Osteoblast (primary cell): ENCODE measurements at regions not wholly inside any gene's neighbourhood (a gene's known extent, or its start where the extent isn't known, plus 50 kb on each side); places are given as distances from the start of the nearest gene placed in this dataset.

Experiments used
- DNase-seq: peaks from one replicate; pipeline ENCODE4 v3.0.0; 2011; ENCODE audit warnings: low spot score, mixed read lengths; ENCODE audit not compliant: insufficient read length; ENCODE audit errors: missing footprints
- H2AFZ ChIP-seq: 2 replicates; pipeline ENCODE4 v1.6.0; 2011; ENCODE audit warnings: mild to moderate bottlenecking, low read length
- H3K27ac ChIP-seq: 2 replicates; pipeline ENCODE4 v1.5.1; 2011; ENCODE audit warnings: mild to moderate bottlenecking, low read depth, low read length, moderate library complexity
- H3K27me3 ChIP-seq: 2 replicates; pipeline ENCODE4 v1.6.0; 2012; ENCODE audit warnings: mild to moderate bottlenecking, control low read depth, inconsistent platforms, low read length, moderate library complexity; ENCODE audit not compliant: insufficient read depth
- H3K36me3 ChIP-seq: 2 replicates; pipeline ENCODE4 v1.5.1; 2011; ENCODE audit warnings: mild to moderate bottlenecking, low read length, control low read depth, moderate library complexity; ENCODE audit not compliant: insufficient read depth
- H3K4me1 ChIP-seq: 2 replicates; pipeline ENCODE4 v1.5.1; 2011; ENCODE audit warnings: mild to moderate bottlenecking, low read length, control low read depth, moderate library complexity; ENCODE audit not compliant: insufficient read depth
- H3K4me2 ChIP-seq: 2 replicates; pipeline ENCODE4 v1.6.0; 2011; ENCODE audit warnings: mild to moderate bottlenecking, low read length; ENCODE audit not compliant: insufficient read depth
- H3K4me3 ChIP-seq: fragments of 200-600 bp; sonication (generic); 3 replicates; pipeline ENCODE4 v1.5.1; 2012; ENCODE audit warnings: mild to moderate bottlenecking, low read length, inconsistent platforms; ENCODE audit not compliant: insufficient read depth
- H3K79me2 ChIP-seq: 2 replicates; pipeline ENCODE4 v1.6.0; 2012; ENCODE audit warnings: mild to moderate bottlenecking, low read length, control low read depth, inconsistent platforms; ENCODE audit not compliant: insufficient read depth
- H3K9me3 ChIP-seq: 2 replicates; pipeline ENCODE4 v1.5.1; 2011; ENCODE audit warnings: low read depth, low read length, control low read depth
- H4K20me1 ChIP-seq: 2 replicates; pipeline ENCODE4 v1.6.0; 2012; ENCODE audit warnings: mild to moderate bottlenecking, low read length, control low read depth; ENCODE audit not compliant: insufficient read depth
- CTCF ChIP-seq: IDR thresholded peaks from 2 replicates; pipeline ENCODE4 v1.5.1; 2011; ENCODE audit warnings: mild to moderate bottlenecking, low read depth, low read length, moderate library complexity; ENCODE audit errors: extremely low read depth

- Histone ChIP-seq H3K4me3 (no peak overlapping the region), H3K9me3 (no peaks in the 10 kb centered on the region), H3K4me2 (no peak overlapping the region), H4K20me1 (no peaks in the 10 kb centered on the region), H3K4me1 (peaks cover under 1% of the 10 kb centered on the region), H3K79me2 (no peaks in the 10 kb centered on the region), H3K27me3 (no peaks in the 10 kb centered on the region), H3K36me3 (no peaks in the 10 kb centered on the region), H2AFZ (no peak overlapping the region), H3K27ac (no peak overlapping the region)
- DNase-seq: no peak
- TF ChIP-seq CTCF: no peak
Observed at GRCh38 chr13:97749174-97749573, 204.3 kb upstream of the IPO5 start.

GRCh38 chr13:97751477-97751876 is 202.0 kb upstream of the IPO5 start:
- Histone ChIP-seq H3K36me3 (no peaks in the 10 kb centered on the region), H3K27ac (no peak overlapping the region), H3K4me2 (no peak overlapping the region), H3K4me3 (no peak overlapping the region), H3K9me3 (no peaks in the 10 kb centered on the region), H4K20me1 (no peaks in the 10 kb centered on the region), H3K4me1 (no peaks in the 10 kb centered on the region), H3K27me3 (peaks cover 7% of the 10 kb centered on the region), H3K79me2 (no peaks in the 10 kb centered on the region), H2AFZ (no peak overlapping the region)
- DNase-seq: no peak
- no peak for TF ChIP-seq CTCF

GRCh38 chr13:97752961-97753668 is 200.4 kb upstream of the IPO5 start:
- Histone ChIP-seq H3K4me2 (no peak overlapping the region), H3K4me3 (no peak overlapping the region), H3K79me2 (no peaks in the 10 kb centered on the region), H3K27me3 (peaks cover 10% of the 10 kb centered on the region), H3K4me1 (no peaks in the 10 kb centered on the region), H3K36me3 (no peaks in the 10 kb centered on the region), H4K20me1 (no peaks in the 10 kb centered on the region), H3K9me3 (no peaks in the 10 kb centered on the region), H2AFZ (no peak overlapping the region), H3K27ac (no peak overlapping the region)
- no peak for DNase-seq
- no peak for TF ChIP-seq CTCF

DNA sequence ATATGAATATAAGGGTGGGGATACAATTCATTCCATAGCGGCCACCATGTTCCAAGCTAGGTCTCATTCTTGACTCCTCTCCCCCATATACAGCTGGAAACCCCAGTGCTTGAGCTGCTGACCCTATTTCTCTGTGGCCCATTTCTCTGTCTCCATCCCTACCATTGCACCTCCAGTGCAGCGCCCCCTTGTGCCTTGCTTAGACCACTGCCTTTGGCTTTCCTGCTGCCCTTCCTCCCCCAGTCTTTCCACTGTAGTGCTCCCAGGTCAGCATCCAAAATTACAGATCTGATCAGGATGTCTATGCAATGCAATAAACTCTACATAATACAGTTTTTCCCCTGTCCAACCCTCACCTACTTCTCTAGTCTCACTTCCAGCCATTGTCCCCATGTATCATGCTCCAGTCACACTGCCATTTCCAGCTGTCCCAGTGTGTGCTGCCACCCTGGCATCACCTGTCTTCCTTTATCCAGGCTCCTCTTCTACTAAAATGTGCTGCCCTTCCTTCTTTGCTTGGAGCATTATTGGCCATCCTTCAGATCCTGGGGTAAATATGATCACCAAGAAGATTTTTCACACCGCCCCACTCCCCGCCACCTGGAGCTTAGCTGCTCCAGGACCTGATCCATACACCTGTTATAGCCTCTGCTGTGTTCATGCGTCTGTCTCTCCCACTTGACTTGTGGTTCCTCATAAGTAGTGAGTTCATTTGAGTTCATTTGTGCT is 199.4 kb upstream of the IPO5 start:
- Histone ChIP-seq H3K4me2 (no peak overlapping the region), H2AFZ (no peak overlapping the region), H3K27ac (no peak overlapping the region), H3K36me3 (no peaks in the 10 kb centered on the region), H3K79me2 (no peaks in the 10 kb centered on the region), H3K4me1 (no peaks in the 10 kb centered on the region), H4K20me1 (no peaks in the 10 kb centered on the region), H3K9me3 (no peaks in the 10 kb centered on the region), H3K27me3 (peaks cover 10% of the 10 kb centered on the region), H3K4me3 (no peak overlapping the region)
- peak; percentile 7 for TF ChIP-seq CTCF
- DNase-seq: no peak
